ENCODE measurements at regions not wholly inside any gene's neighbourhood (a gene's known extent, or its start where the extent isn't known, plus 50 kb on each side); places are given as distances from the start of the nearest gene placed in this dataset.
"Not testable (repeated sequence)": the region's sequence is repeated elsewhere in the genome, so short reads cannot be mapped to it uniquely, and the experiment has no call there.

DNA sequence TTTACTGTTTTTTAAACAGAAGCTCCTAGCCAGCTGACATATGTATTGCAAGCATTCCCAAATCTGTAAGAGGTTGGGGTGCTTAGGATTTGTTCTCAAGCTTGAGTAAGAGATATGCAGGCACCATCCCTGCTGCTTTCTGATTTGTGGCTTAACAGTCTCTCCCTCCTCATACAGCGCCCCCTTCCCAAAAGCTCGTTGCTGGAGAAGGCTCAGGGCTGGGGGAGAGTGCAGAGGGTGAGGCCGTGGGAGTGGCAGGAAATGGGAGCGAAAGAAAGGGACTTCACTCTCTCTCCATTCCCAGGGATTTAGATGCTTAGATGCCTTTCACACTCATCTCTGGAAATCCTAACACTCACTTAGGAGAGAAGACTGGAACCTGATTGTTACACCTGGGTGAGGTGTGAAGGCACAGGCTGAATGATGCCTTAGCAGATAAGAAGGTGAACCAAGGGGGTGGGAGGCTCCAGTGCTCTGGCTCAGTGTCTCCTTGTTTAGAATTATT is 172.0 kb downstream of the C12orf75 start:
- Mint-ChIP-seq H3K9me3 (no peaks in the 10 kb centered on the region), H3K36me3 (ENCODE audit: low read depth) (no peaks in the 10 kb centered on the region), H3K4me1 (no peaks in the 10 kb centered on the region), H3K27me3 (peaks cover 9% of the 10 kb centered on the region), H3K4me3 (no peak overlapping the region), H3K27ac (no peak overlapping the region)
- POLR2A ChIA-PET, result no interaction called here
- no peak for DNase-seq
- CTCF ChIA-PET, result no interaction called here

DNA sequence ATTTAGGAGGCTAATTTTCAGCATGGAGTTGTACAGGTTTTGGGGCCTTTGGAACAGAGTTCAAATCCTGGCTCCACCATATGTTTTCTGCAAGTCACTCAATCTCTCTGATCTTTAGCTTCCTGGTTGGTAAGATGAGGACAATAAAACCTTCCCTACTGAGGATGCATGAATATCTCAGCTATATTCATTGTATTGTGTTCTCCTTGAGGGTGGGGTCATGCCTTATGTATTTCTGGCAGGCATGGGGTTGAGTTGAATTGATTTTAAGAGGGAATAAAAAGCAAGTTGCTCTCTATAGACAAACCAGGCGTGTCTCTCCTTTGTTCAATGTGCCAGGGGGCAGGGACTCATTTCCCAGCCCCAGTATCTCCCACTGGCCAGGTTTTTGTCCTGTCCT is 173.1 kb downstream of the C12orf75 start:
- DNase-seq, result no peak
- ChIA-PET POLR2A (no interaction called here), CTCF (no interaction called here)
- Mint-ChIP-seq H3K4me3 (no peak overlapping the region), H3K9me3 (no peaks in the 10 kb centered on the region), H3K36me3 (ENCODE audit: low read depth) (no peaks in the 10 kb centered on the region), H3K27ac (no peak overlapping the region), H3K4me1 (no peaks in the 10 kb centered on the region), H3K27me3 (peaks cover 7% of the 10 kb centered on the region)

DNA sequence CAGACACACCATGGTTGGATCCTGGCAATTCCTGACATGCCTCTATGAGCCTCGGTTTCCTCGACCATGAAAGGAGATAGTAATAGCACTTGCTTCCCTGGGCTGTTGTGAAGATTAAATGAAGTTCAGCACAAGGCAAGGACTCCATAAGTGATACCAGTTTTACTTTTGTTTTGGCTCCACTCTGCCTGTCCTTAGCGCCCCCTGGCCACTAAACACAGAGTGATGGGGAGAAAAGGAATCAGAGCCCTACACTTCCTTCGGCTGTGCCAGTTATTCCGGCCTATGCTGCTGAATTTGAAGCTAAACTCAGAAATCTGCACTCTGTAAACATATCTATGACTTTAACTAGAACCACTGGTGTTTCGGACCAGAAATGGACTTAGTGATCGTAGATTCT is 173.8 kb downstream of the C12orf75 start:
- Mint-ChIP-seq H3K9me3 (no peaks in the 10 kb centered on the region), H3K4me1 (no peaks in the 10 kb centered on the region), H3K36me3 (ENCODE audit: low read depth) (no peaks in the 10 kb centered on the region), H3K27me3 (peaks cover 7% of the 10 kb centered on the region), H3K4me3 (no peak overlapping the region), H3K27ac (no peak overlapping the region)
- DNase-seq, result no peak
- CTCF ChIA-PET, result no interaction called here
- POLR2A ChIA-PET, result no interaction called here

DNA sequence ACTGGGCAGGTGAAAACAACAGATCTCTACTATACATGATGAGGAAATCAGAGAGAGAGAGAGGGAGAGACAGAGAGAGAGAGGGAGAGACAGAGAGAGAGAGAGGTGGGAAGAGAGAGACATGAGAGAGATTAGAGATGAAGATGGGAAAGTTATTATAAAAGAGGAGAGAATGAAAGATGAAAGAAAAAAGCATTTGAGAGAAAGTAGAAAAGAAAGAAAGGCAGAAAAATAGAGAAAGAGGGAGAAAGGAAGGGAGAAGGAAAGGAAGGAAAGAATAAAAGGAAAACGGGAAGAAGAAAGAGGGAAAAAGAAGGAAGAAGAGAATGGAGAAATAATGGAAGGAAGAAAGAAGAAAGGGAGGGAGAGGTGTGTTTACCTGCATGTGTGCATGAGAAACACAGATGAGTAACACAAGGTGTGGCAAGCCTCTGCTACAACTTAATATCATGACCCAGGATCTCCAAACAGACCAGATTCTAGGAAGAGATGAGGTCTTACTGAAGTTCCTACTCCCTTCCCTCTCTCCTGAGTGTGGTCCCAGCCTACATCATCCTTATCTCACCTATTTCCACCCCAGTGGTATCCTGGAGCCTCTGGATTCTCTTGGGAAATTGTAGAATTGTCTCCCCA is 176.3 kb downstream of the C12orf75 start:
- no peaks in the 10 kb centered on the region for H3K4me1 Mint-ChIP-seq

DNA sequence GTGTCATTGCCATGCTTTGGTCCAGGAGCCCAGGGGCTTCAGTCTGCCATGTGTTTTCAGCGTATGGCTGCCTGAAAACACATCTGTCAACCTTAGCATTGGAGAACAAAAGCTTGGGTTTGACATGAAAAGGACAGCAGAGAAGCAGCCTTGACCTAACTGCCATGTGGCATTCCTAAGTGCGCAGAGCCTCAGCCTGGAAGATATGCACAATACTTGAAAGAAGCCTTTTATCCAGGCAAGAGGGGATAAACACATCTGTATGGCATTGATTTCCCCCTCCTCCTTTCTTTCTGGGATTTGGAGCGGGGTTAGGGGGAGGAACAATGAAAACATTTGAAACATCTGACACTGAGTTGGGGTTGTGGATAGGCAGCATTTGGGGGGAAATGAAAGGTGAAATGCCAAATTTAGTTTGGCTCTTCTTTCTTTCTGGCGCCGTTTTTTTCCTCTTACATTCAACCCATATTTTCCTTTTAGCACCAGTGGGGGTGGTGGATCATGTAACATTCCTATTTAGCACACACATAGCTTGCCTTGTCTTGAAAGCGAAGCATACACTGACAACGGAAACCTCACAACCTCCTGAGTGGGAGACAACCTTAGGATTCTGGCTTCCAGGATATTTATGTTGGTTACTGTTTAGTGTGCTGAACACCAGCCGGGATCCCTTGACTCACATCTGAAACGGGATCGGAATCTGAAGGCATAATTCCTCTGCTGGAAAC is 177.0 kb downstream of the C12orf75 start:
- POLR2A ChIA-PET, result no interaction called here
- peaks cover 8% of the 10 kb centered on the region for H3K27me3 Mint-ChIP-seq
- H3K27ac Mint-ChIP-seq, result no peak overlapping the region
- H3K36me3 Mint-ChIP-seq (ENCODE audit: low read depth), result no peaks in the 10 kb centered on the region
- no peak for DNase-seq
- no peaks in the 10 kb centered on the region for H3K4me1 Mint-ChIP-seq
- CTCF ChIA-PET, result no interaction called here
- H3K9me3 Mint-ChIP-seq, result no peaks in the 10 kb centered on the region
- H3K4me3 Mint-ChIP-seq, result no peak overlapping the region

More for the DNA sequence above, 176.3 kb downstream of the C12orf75 start:
- H3K9me3 Mint-ChIP-seq, result no peaks in the 10 kb centered on the region
- H3K27ac Mint-ChIP-seq, result no peak overlapping the region
- no peaks in the 10 kb centered on the region for H3K36me3 Mint-ChIP-seq (ENCODE audit: low read depth)
- CTCF ChIA-PET, result no interaction called here
- POLR2A ChIA-PET, result no interaction called here
- H3K27me3 Mint-ChIP-seq, result peaks cover 8% of the 10 kb centered on the region
- no peak for DNase-seq
- H3K4me3 Mint-ChIP-seq, result no peak overlapping the region

DNA sequence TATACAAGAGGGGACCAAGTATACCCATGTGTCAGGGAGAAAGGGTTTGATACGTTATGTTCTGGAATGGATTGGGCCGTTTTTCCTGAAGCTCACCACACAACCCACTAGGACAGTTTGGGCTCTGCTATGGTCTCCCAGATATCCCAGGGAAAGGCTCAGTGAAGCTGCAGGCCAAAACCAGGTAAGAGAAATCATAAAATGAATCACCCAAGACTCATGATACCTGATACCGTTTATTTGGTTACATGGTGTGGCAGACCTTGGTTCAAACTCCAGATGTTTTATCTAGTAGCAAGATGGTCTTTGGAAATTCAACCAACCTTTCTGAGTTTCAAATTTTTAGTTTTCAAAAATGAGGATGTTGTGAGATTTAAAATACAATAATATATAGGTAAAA is 177.6 kb downstream of the C12orf75 start:
- no peak overlapping the region for H3K4me3 Mint-ChIP-seq
- CTCF ChIA-PET, result no interaction called here

DNA sequence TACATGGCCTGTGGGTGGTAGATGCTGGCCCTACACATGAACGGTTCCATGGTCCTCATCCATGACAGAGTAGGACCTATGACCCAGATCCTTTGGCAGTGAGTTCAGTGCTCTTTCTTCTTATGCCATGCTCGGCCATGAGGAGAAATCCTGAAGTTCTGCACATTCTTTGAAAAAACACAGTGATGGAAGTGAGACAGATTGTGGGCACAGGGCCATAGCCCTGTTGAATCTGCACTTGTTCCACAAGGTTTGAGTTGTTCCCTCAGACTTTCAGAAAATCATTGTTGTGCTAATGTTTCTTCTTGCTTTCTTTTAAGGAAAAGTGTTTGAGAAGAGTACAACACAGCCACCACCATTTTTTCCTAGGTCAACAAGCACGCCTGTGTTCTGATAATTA is 180.0 kb downstream of the C12orf75 start:
- no peak overlapping the region for H3K4me3 Mint-ChIP-seq
- ChIA-PET CTCF (no interaction called here), POLR2A (no interaction called here)
- no peak overlapping the region for H3K27ac Mint-ChIP-seq
- peaks cover 8% of the 10 kb centered on the region for H3K27me3 Mint-ChIP-seq
- no peak for DNase-seq
- H3K36me3 Mint-ChIP-seq (ENCODE audit: low read depth), result no peaks in the 10 kb centered on the region
- no peaks in the 10 kb centered on the region for H3K4me1 Mint-ChIP-seq
- H3K9me3 Mint-ChIP-seq, result no peaks in the 10 kb centered on the region

More for the DNA sequence above, 177.6 kb downstream of the C12orf75 start:
- Mint-ChIP-seq H3K27me3 (peaks cover 6% of the 10 kb centered on the region), H3K36me3 (ENCODE audit: low read depth) (no peaks in the 10 kb centered on the region), H3K9me3 (no peaks in the 10 kb centered on the region), H3K4me1 (no peaks in the 10 kb centered on the region), H3K27ac (no peak overlapping the region)
- no peak for DNase-seq
- POLR2A ChIA-PET, result no interaction called here

DNA sequence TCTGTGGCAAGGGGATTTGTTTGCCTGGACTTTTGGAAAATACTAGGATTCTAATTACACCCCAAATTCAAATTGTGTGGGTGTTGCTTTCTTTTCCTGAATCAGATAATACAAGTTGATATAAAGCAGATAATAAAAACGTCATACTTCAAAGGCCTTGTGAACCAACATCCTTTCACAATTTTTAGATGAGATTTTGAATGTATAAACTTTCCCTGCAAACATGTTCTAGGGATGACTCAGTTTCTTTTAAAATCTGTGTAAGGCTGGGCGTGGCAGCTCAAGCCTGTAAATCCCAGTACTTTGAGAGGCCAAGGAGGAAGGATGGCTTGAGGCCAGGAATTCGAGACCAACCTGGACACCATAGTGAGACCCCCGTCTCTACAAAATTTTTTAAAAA is 182.4 kb downstream of the C12orf75 start:
- POLR2A ChIA-PET, H3K4me1 Mint-ChIP-seq: not testable (repeated sequence)

DNA sequence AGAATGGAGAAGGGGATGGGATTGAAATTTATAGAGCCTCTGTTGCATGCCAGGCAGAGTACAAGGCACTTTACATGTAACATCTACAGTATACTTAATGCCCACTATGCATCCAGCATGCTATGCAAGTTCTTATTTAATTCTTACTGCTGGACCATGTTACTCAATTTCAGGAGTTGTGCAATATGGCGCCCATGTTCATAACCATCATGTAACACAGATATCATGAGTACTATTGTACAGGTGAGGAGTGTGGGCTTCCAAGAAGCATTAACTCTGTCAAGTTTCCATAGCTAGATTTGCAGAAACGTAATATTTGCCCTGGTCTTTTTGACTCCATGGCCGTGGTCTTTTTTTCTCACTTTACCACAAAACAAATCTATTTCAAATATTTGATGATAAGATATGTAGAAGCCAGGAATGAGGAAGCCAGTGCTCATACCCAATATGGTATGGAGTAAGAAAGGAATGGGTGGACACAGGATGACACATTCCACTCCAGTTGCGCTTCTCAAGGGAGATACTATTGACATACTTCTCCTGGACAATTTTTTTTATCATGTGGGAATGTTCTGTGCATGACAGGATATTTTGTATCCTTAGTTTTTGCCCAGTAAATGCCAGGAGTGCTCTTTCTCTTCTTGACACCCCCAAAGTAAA is 191.8 kb downstream of the C12orf75 start:
- H3K27me3 Mint-ChIP-seq, result no peaks in the 10 kb centered on the region
- H3K36me3 Mint-ChIP-seq (ENCODE audit: low read depth), result no peaks in the 10 kb centered on the region
- H3K9me3 Mint-ChIP-seq, result no peaks in the 10 kb centered on the region
- no peak overlapping the region for H3K27ac Mint-ChIP-seq
- ChIA-PET CTCF (no interaction called here), POLR2A (no interaction called here)
- DNase-seq, result no peak
- H3K4me3 Mint-ChIP-seq, result no peak overlapping the region
- H3K4me1 Mint-ChIP-seq, result no peaks in the 10 kb centered on the region

More for the DNA sequence above, 182.4 kb downstream of the C12orf75 start:
- H3K4me3 Mint-ChIP-seq; CTCF ChIA-PET; H3K36me3 Mint-ChIP-seq (ENCODE audit: low read depth); H3K27me3 Mint-ChIP-seq; H3K9me3 Mint-ChIP-seq; DNase-seq; H3K27ac Mint-ChIP-seq: not testable (repeated sequence)

DNA sequence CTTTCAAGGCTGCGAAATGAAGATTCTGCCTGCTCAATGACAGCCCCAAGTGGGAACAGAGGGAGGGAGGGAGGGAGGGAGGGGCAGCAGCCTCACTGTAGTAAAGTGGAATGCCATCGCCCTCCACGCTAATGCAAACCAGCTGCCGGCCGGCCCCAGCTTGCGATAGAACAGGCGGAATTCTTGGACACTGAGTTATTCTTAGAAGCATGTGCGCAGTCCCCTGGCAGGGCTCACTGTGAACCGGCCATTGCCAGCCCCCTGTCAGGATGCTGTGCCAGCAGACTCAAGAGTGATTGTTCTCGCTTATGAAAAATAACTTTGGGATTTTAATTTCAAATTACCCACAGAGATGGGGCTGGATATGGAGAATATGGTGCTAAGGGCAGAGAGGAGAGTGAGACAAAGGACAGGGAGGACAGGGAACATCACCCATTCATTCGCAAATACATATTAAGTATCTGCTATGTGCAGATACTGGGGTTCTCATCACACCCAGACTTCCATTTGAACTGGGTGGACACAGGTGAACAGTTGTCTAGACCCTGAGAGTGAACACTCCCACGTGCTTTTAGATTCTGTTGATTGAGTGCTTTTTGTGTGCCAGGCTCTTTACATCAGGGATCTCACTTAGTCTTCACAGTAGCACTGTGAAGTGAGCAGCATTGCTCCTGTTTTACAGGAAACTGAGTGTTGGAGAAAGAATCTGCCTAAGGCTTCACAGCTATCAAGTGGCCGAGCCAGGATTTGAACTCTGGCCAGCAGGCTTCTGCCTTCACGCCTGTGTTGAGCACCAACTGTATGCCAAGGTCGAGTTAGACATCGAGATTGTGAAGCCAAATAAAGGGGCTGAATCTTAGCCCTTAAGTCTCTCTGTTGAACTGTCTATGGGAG is 192.9 kb downstream of the C12orf75 start:
- H3K9me3 Mint-ChIP-seq, result no peaks in the 10 kb centered on the region
- POLR2A ChIA-PET, result no interaction called here

DNA sequence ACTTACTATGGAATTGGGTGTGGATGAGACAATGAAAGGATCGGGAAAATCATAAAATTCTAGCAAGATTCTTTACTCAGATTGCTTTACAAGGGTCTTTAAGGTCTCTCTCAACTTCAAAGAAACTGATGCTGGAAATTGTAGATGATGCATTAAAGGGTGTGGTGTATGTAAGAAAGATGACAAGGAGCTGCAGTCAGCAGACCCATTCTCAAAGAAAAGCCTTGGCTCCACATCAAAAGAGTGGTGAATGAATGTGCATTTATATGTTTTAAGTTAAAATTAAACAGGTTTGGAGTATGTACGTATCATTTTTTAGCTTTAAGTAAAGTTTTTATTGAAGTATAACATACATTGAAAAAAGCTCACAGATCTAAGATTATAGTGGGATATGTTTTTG is 194.5 kb downstream of the C12orf75 start:
- ChIA-PET CTCF (no interaction called here), POLR2A (no interaction called here)
- no peak overlapping the region for H3K27ac Mint-ChIP-seq
- no peaks in the 10 kb centered on the region for H3K9me3 Mint-ChIP-seq
- DNase-seq, result no peak
- H3K4me3 Mint-ChIP-seq, result no peak overlapping the region
- no peaks in the 10 kb centered on the region for H3K4me1 Mint-ChIP-seq
- H3K27me3 Mint-ChIP-seq, result no peaks in the 10 kb centered on the region
- no peaks in the 10 kb centered on the region for H3K36me3 Mint-ChIP-seq (ENCODE audit: low read depth)

More for the DNA sequence above, 192.9 kb downstream of the C12orf75 start:
- CTCF ChIA-PET, result no interaction called here
- H3K36me3 Mint-ChIP-seq (ENCODE audit: low read depth), result no peaks in the 10 kb centered on the region
- no peaks in the 10 kb centered on the region for H3K27me3 Mint-ChIP-seq
- DNase-seq, result no peak
- H3K4me1 Mint-ChIP-seq, result no peaks in the 10 kb centered on the region
- no peak overlapping the region for H3K4me3 Mint-ChIP-seq
- no peak overlapping the region for H3K27ac Mint-ChIP-seq

DNA sequence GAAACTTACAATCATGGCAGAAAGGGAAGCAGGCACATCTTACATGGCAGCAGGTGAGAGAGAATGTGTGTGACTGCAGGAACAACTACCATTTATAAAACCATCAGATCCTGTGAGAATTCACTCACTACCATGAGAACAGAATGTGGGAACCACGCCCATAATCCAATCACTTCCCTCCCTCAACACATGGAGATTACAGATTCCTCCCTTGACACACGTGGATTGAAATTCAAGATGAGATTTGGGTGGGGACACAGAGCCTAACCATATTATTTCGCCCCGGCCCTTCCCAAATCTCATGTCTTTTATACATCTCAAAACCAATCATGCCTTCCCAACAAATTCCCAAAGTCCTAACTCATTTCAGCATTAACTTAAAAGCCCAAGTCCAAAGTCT is 203.6 kb downstream of the C12orf75 start:
- ChIA-PET POLR2A (no interaction called here), CTCF (no interaction called here)
- Mint-ChIP-seq H3K27me3 (no peaks in the 10 kb centered on the region), H3K36me3 (ENCODE audit: low read depth) (no peaks in the 10 kb centered on the region), H3K9me3 (peaks cover 5% of the 10 kb centered on the region), H3K4me3 (no peak overlapping the region), H3K27ac (no peak overlapping the region), H3K4me1 (no peaks in the 10 kb centered on the region)
- DNase-seq, result no peak

DNA sequence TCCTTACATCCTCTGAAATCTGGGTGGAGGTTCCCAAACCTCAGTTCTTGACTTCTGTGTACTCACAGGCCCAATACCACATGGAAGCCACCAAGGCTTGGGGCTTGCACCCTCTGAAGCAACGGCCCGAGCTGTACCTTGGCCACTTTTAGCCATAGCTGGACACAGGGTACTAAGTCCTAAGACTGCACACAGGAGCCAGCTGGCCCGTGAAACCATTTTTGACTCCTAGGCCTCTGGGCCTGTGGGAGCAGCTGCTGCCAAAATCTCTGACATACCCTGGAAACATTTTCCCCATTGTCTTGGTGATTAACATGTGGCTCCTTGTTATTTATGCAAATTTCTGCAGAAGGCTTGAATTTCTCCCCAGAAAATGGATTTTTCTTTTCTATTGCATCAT is 204.5 kb downstream of the C12orf75 start:
- H3K36me3 Mint-ChIP-seq (ENCODE audit: low read depth); CTCF ChIA-PET; H3K9me3 Mint-ChIP-seq; DNase-seq; H3K27me3 Mint-ChIP-seq; H3K4me3 Mint-ChIP-seq; H3K27ac Mint-ChIP-seq; POLR2A ChIA-PET; H3K4me1 Mint-ChIP-seq: not testable (repeated sequence)
